Activated T-cell treated with anti-CD3 and anti-CD28 coated beads, Interleukin-2, amount 50 U/mL, for 24 hours (primary cell): ENCODE measurements at regions not wholly inside any gene's neighbourhood (a gene's known extent, or its start where the extent isn't known, plus 50 kb on each side); places are given as distances from the start of the nearest gene placed in this dataset.

Source experiments
- DNase-seq: peaks from one replicate; pipeline ENCODE4 v3.0.0-alpha.2; 2020
- H3K27ac Mint-ChIP-seq: 2 replicates; pipeline ENCODE4 v1.8.0; 2020; ENCODE audit warnings: mild to moderate bottlenecking, mixed read lengths
- H3K27me3 Mint-ChIP-seq: 2 replicates; pipeline ENCODE4 v1.8.0; 2020; ENCODE audit warnings: mixed read lengths
- H3K36me3 Mint-ChIP-seq: 2 replicates; pipeline ENCODE4 v1.8.0; 2020; ENCODE audit warnings: low read depth, mixed read lengths
- H3K4me1 Mint-ChIP-seq: 2 replicates; pipeline ENCODE4 v1.8.0; 2020; ENCODE audit warnings: low read depth, mixed read lengths
- H3K4me3 Mint-ChIP-seq: 2 replicates; pipeline ENCODE4 v1.8.0; 2020; ENCODE audit warnings: mild to moderate bottlenecking, moderate library complexity, mixed read lengths
- H3K9me3 Mint-ChIP-seq: 2 replicates; pipeline ENCODE4 v1.8.0; 2020; ENCODE audit warnings: mixed read lengths

- Mint-ChIP-seq H3K4me3 (no peak overlapping the region), H3K36me3 (no peaks in the 10 kb centered on the region), H3K27me3 (no peaks in the 10 kb centered on the region), H3K27ac (no peak overlapping the region), H3K9me3 (peaks cover 31% of the 10 kb centered on the region), H3K4me1 (no peaks in the 10 kb centered on the region)
- DNase-seq: no peak
These were observed 588.7 kb upstream of the CDH6 start for GRCh38 chr5:30604648-30605262.

DNA sequence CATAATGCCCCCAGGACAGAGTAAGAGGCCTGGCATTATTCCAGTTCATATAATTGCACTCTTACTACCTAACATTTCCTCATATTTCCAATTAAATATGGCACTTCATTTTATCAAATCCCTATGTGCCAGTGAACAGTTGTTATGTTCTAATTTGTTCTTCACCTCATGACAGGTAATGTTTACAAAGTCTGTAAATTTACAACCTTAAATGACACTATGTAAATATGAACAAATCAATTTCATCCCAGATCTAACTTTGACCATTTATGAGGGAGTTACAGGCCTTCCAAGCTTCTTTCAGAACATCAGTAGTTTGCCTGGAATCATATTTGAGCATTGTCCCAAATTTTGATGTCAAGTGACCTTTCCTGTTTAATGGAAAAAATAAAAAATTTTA is 592.6 kb upstream of the CDH6 start:
- H3K36me3 Mint-ChIP-seq: no peaks in the 10 kb centered on the region
- peaks cover 33% of the 10 kb centered on the region for H3K9me3 Mint-ChIP-seq
- no peak overlapping the region for H3K27ac Mint-ChIP-seq

DNA sequence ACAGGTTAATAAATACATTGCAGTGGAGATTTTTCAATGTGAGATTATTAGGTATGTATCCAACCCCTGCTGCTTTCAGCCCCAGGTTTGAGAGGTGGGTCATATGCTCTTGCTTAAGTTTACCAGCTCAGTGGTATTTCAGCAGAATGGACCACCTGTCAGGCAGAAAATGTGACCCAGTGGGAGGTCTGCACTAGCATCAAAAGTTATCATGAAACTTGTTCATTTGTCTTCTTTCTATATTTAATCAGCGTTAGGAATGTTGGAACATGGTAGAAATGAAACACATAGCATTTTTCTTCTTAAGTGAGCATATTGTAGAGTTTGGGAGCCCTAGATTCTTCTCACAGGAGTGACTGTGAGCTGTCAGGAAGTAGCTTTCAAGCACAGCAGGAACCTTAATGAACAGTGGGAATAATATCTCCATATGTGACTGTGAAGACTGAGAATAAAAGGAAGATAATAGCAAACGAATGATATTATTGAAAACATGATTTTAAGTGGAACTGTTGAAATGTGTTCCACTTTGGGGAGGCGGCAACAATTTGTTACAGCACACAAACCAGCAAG is 596.9 kb upstream of the CDH6 start:
- peaks cover 28% of the 10 kb centered on the region for H3K9me3 Mint-ChIP-seq
- no peak for DNase-seq
- H3K4me1 Mint-ChIP-seq: no peaks in the 10 kb centered on the region
- H3K27me3 Mint-ChIP-seq: no peaks in the 10 kb centered on the region
- H3K27ac Mint-ChIP-seq: no peak overlapping the region
- H3K4me3 Mint-ChIP-seq: no peak overlapping the region
- H3K36me3 Mint-ChIP-seq: no peaks in the 10 kb centered on the region

More for the DNA sequence above, 592.6 kb upstream of the CDH6 start:
- H3K27me3 Mint-ChIP-seq: no peaks in the 10 kb centered on the region
- no peak for DNase-seq
- H3K4me3 Mint-ChIP-seq: no peak overlapping the region
- H3K4me1 Mint-ChIP-seq: no peaks in the 10 kb centered on the region

DNA sequence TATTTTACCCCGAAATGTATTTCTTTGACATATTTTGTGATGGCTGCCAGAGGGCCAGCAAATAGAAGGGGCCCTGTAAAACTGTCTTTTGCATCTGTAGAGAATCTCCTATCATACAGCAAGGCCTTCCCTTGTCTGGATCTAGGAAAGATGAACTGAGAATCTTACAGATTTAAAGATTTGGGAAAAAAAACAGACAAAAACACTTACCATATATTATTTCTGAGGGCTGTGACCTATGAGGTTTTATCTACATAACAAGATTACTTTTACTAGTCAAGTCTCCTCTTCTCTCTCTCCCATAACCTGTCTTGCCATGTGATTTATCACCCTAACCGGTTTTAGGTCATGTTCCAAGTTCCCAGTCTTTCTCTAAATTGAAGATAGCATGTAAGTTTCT is 599.2 kb upstream of the CDH6 start:
- Mint-ChIP-seq H3K4me3 (no peak overlapping the region), H3K36me3 (no peaks in the 10 kb centered on the region), H3K4me1 (no peaks in the 10 kb centered on the region), H3K27ac (no peak overlapping the region), H3K27me3 (no peaks in the 10 kb centered on the region), H3K9me3 (peaks cover 28% of the 10 kb centered on the region)
- DNase-seq: no peak

GRCh38 chr5:30592833-30593232 is 600.7 kb upstream of the CDH6 start:
- DNase-seq: no peak
- no peaks in the 10 kb centered on the region for H3K36me3 Mint-ChIP-seq
- no peaks in the 10 kb centered on the region for H3K4me1 Mint-ChIP-seq
- no peaks in the 10 kb centered on the region for H3K27me3 Mint-ChIP-seq
- no peak overlapping the region for H3K4me3 Mint-ChIP-seq
- H3K9me3 Mint-ChIP-seq: peaks cover 22% of the 10 kb centered on the region
- H3K27ac Mint-ChIP-seq: no peak overlapping the region

GRCh38 chr5:30581198-30581935 is 612.1 kb upstream of the CDH6 start:
- no peaks in the 10 kb centered on the region for H3K27me3 Mint-ChIP-seq

DNA sequence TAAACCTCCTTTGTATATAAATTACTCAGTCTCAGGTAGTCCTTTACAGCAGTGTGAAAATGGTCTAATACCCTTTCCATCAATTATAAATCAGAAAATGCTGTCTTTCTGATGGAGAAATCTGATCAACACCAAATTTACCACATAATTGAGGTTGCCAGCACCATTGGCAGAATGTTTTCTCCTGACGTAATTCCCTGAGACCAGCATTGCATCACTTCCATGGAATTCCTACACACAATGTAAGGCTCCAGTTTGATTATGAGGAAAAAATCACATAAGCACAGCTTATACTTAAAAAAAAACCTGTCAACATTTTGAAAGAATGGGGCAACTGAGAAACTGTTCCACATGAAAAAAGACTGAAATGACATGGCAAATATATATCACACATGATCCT is 618.7 kb upstream of the CDH6 start:
- H3K9me3 Mint-ChIP-seq: peaks cover 19% of the 10 kb centered on the region
- no peak overlapping the region for H3K4me3 Mint-ChIP-seq
- H3K27ac Mint-ChIP-seq: no peak overlapping the region
- no peaks in the 10 kb centered on the region for H3K27me3 Mint-ChIP-seq
- no peaks in the 10 kb centered on the region for H3K4me1 Mint-ChIP-seq
- H3K36me3 Mint-ChIP-seq: no peaks in the 10 kb centered on the region
- no peak for DNase-seq

More at GRCh38 chr5:30581198-30581935, 612.1 kb upstream of the CDH6 start:
- no peak for DNase-seq
- Mint-ChIP-seq H3K36me3 (no peaks in the 10 kb centered on the region), H3K4me3 (no peak overlapping the region), H3K4me1 (no peaks in the 10 kb centered on the region), H3K9me3 (peaks cover 15% of the 10 kb centered on the region), H3K27ac (no peak overlapping the region)

DNA sequence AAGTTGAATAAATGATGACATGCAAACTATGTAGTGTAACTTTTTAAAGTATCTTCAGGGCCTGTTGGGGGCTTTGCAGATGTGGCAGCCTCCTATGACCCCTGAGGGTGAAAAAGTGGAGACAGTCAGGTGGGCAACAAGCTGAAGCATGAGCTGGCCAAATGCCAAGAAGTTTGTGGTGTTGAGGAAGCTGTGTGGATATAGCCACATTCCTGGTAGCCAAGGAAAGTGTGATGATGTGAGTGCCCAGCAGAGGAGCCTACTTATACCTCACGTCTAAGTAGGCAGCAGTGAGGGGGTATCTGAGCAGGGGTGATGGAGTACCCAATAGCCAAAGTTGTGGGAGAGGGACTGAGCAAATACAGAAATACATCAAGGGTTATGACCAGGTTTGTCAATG is 621.2 kb upstream of the CDH6 start:
- H3K4me1 Mint-ChIP-seq: no peaks in the 10 kb centered on the region
- H3K9me3 Mint-ChIP-seq: peaks cover 25% of the 10 kb centered on the region
- no peak for DNase-seq

GRCh38 chr5:30561771-30562170 is 631.7 kb upstream of the CDH6 start:
- no peaks in the 10 kb centered on the region for H3K4me1 Mint-ChIP-seq
- no peak overlapping the region for H3K4me3 Mint-ChIP-seq
- no peak for DNase-seq
- peaks cover 17% of the 10 kb centered on the region for H3K9me3 Mint-ChIP-seq
- H3K27ac Mint-ChIP-seq: no peak overlapping the region
- no peaks in the 10 kb centered on the region for H3K36me3 Mint-ChIP-seq
- no peaks in the 10 kb centered on the region for H3K27me3 Mint-ChIP-seq

More for the DNA sequence above, 621.2 kb upstream of the CDH6 start:
- H3K27ac Mint-ChIP-seq: no peak overlapping the region
- H3K27me3 Mint-ChIP-seq: no peaks in the 10 kb centered on the region
- no peaks in the 10 kb centered on the region for H3K36me3 Mint-ChIP-seq
- no peak overlapping the region for H3K4me3 Mint-ChIP-seq

- Mint-ChIP-seq H3K36me3 (no peaks in the 10 kb centered on the region), H3K4me3 (no peak overlapping the region), H3K27me3 (no peaks in the 10 kb centered on the region), H3K9me3 (peaks cover 8% of the 10 kb centered on the region), H3K27ac (no peak overlapping the region), H3K4me1 (no peaks in the 10 kb centered on the region)
- no peak for DNase-seq
These were observed 641.9 kb upstream of the CDH6 start for GRCh38 chr5:30551618-30552017.

GRCh38 chr5:30548580-30549305 is 644.7 kb upstream of the CDH6 start:
- H3K4me3 Mint-ChIP-seq: no peak overlapping the region
- no peak for DNase-seq
- H3K27ac Mint-ChIP-seq: no peak overlapping the region
- peaks cover 18% of the 10 kb centered on the region for H3K9me3 Mint-ChIP-seq
- no peaks in the 10 kb centered on the region for H3K36me3 Mint-ChIP-seq
- no peaks in the 10 kb centered on the region for H3K27me3 Mint-ChIP-seq
- H3K4me1 Mint-ChIP-seq: no peaks in the 10 kb centered on the region

- H3K4me1 Mint-ChIP-seq: no peaks in the 10 kb centered on the region
- DNase-seq: no peak
- H3K27me3 Mint-ChIP-seq: no peaks in the 10 kb centered on the region
- no peaks in the 10 kb centered on the region for H3K36me3 Mint-ChIP-seq
- no peak overlapping the region for H3K4me3 Mint-ChIP-seq
- peaks cover 15% of the 10 kb centered on the region for H3K9me3 Mint-ChIP-seq
- H3K27ac Mint-ChIP-seq: no peak overlapping the region
These were observed 653.3 kb upstream of the CDH6 start for GRCh38 chr5:30540150-30540549.

GRCh38 chr5:30539004-30539634 is 654.4 kb upstream of the CDH6 start:
- peaks cover 15% of the 10 kb centered on the region for H3K9me3 Mint-ChIP-seq

GRCh38 chr5:30525353-30525752 is 668.1 kb upstream of the CDH6 start:
- DNase-seq: no peak
- no peaks in the 10 kb centered on the region for H3K36me3 Mint-ChIP-seq
- no peaks in the 10 kb centered on the region for H3K4me1 Mint-ChIP-seq
- H3K9me3 Mint-ChIP-seq: peaks cover 30% of the 10 kb centered on the region
- H3K27ac Mint-ChIP-seq: no peak overlapping the region
- H3K27me3 Mint-ChIP-seq: no peaks in the 10 kb centered on the region
- H3K4me3 Mint-ChIP-seq: no peak overlapping the region

More at GRCh38 chr5:30539004-30539634, 654.4 kb upstream of the CDH6 start:
- H3K27ac Mint-ChIP-seq: no peak overlapping the region
- H3K4me3 Mint-ChIP-seq: no peak overlapping the region
- no peaks in the 10 kb centered on the region for H3K4me1 Mint-ChIP-seq
- H3K27me3 Mint-ChIP-seq: no peaks in the 10 kb centered on the region
- H3K36me3 Mint-ChIP-seq: no peaks in the 10 kb centered on the region
- no peak for DNase-seq
